Smooth muscle cell (in vitro differentiated cells): ENCODE measurements at regions not wholly inside any gene's neighbourhood (a gene's known extent, or its start where the extent isn't known, plus 50 kb on each side); places are given as distances from the start of the nearest gene placed in this dataset.

Source experiments
- DNase-seq: peaks from one replicate; lab custom pipeline; 2025; ENCODE audit not compliant: unreplicated experiment; lab: John Stamatoyannopoulos, UW
- H2AFZ ChIP-seq: fragments of 200-600 bp; sonication (generic); 2 replicates; pipeline ENCODE4 v1.6.0; 2016; ENCODE audit warnings: antibody characterized with exemption, low read depth, mild to moderate bottlenecking
- H3F3A ChIP-seq: fragments of 200-600 bp; sonication (generic); 2 replicates; pipeline ENCODE4 v1.6.0; 2017; ENCODE audit warnings: antibody characterized with exemption, low read depth
- H3K27ac ChIP-seq: fragments of 200-600 bp; sonication (generic); 2 replicates; pipeline ENCODE4 v1.5.1; 2016; ENCODE audit warnings: low read depth, mild to moderate bottlenecking
- H3K27me3 ChIP-seq: fragments of 200-600 bp; sonication (generic); 2 replicates; pipeline ENCODE4 v1.6.1; 2016; ENCODE audit warnings: low read depth, mild to moderate bottlenecking
- H3K36me3 ChIP-seq: fragments of 200-600 bp; sonication (generic); 2 replicates; pipeline ENCODE4 v1.5.1; 2016; ENCODE audit warnings: low read depth
- H3K4me1 ChIP-seq: fragments of 200-600 bp; sonication (generic); 2 replicates; pipeline ENCODE4 v1.5.1; 2016; ENCODE audit warnings: low read depth
- H3K4me2 ChIP-seq: fragments of 200-600 bp; sonication (generic); 2 replicates; pipeline ENCODE4 v1.6.0; 2016; ENCODE audit warnings: mild to moderate bottlenecking
- H3K4me3 ChIP-seq: fragments of 200-600 bp; sonication (generic); 2 replicates; pipeline ENCODE4 v1.5.1; 2016; ENCODE audit warnings: mild to moderate bottlenecking
- H3K79me2 ChIP-seq: fragments of 200-600 bp; sonication (generic); 2 replicates; pipeline ENCODE4 v1.6.0; 2016; ENCODE audit warnings: low read depth, mild to moderate bottlenecking
- H3K9ac ChIP-seq: fragments of 200-600 bp; sonication (generic); 2 replicates; pipeline ENCODE4 v1.6.0; 2016; ENCODE audit warnings: low read depth
- H3K9me3 ChIP-seq: fragments of 200-600 bp; sonication (generic); replicated peaks from 2 replicates; pipeline ENCODE4 v1.5.1; 2016; ENCODE audit warnings: low read depth
- H4K20me1 ChIP-seq: fragments of 200-600 bp; sonication (generic); 2 replicates; pipeline ENCODE4 v1.6.0; 2016; ENCODE audit warnings: low read depth
- WGBS: methylation state at CpG from one replicate; pipeline ENCODE4 v1.1.7; 2016; ENCODE audit warnings: low lambda C conversion rate; 5-methylcytosine and 5-hydroxymethylcytosine counted together
- TF ChIP-seq, protein P1 (sequence below): fragments of 200-600 bp; sonication (generic); IDR thresholded peaks from 2 replicates; pipeline ENCODE4 v1.5.1; 2017; ENCODE audit warnings: borderline replicate concordance, mild to moderate bottlenecking, antibody characterized with exemption; ENCODE audit not compliant: insufficient read depth, poor library complexity, severe bottlenecking

DNA sequence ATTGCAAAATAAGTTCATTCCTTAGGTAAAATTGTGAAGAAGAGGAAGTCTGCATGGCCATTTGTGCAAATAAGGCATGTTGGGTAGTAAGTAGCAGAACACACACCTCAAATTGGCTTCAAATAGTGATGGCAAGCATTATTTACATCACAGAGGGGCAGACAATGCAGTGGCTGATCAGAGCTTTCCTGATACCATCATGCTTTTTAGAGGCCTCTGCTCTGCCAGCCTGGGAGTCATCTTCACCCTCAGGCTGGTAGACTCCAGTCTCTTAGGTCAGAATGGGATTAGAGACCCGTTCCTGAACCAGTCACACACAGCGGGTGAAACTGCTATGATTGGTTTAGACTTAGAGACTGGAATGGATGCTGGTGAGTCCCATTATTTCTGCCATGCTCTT is 396.0 kb upstream of the MCTP2 start:
- Histone ChIP-seq H3K36me3 (no peaks in the 10 kb centered on the region), H2AFZ (no peak overlapping the region), H3K4me3 (no peak overlapping the region), H3K9me3 (no peaks in the 10 kb centered on the region), H3K4me2 (no peak overlapping the region), H4K20me1 (no peaks in the 10 kb centered on the region), H3K79me2 (no peaks in the 10 kb centered on the region), H3K27me3 (no peaks in the 10 kb centered on the region), H3F3A (peaks cover 9% of the 10 kb centered on the region), H3K4me1 (peaks cover 10% of the 10 kb centered on the region), H3K9ac (no peak overlapping the region), H3K27ac (no peak overlapping the region)
- DNase-seq = no peak
- 75% methylated on average over 2 of the region's 2 CpGs for WGBS
- TF ChIP-seq, protein P1, sequence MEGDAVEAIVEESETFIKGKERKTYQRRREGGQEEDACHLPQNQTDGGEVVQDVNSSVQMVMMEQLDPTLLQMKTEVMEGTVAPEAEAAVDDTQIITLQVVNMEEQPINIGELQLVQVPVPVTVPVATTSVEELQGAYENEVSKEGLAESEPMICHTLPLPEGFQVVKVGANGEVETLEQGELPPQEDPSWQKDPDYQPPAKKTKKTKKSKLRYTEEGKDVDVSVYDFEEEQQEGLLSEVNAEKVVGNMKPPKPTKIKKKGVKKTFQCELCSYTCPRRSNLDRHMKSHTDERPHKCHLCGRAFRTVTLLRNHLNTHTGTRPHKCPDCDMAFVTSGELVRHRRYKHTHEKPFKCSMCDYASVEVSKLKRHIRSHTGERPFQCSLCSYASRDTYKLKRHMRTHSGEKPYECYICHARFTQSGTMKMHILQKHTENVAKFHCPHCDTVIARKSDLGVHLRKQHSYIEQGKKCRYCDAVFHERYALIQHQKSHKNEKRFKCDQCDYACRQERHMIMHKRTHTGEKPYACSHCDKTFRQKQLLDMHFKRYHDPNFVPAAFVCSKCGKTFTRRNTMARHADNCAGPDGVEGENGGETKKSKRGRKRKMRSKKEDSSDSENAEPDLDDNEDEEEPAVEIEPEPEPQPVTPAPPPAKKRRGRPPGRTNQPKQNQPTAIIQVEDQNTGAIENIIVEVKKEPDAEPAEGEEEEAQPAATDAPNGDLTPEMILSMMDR = no peak

DNA sequence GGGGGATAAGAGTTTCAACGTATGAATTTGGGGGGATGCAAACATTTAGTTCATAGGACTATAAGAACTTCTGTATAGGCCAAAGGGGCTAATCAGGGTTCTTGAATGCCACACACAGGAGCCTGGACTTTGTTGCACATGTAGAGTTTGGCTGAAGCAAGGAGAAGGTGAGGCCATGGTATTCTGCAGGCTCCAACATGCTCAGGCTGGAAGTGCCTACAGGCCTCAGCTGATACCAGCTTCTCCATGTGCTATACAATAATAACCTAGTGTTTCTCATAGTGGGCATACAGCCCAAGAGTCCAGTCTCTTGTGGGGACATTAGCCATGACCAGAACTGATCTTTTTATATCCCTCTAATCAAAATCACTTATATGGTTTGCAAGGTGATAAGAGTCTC is 399.7 kb upstream of the MCTP2 start:
- DNase-seq = no peak
- whole genome bisulfite sequencing = 85% methylated on average over 1 of the region's 1 CpG
- no peaks in the 10 kb centered on the region for H3K79me2 ChIP-seq
- H3F3A ChIP-seq = peaks cover 13% of the 10 kb centered on the region
- no peak overlapping the region for H3K4me3 ChIP-seq
- no peak overlapping the region for H3K9ac ChIP-seq
- H2AFZ ChIP-seq = no peak overlapping the region
- H3K27ac ChIP-seq = no peak overlapping the region
- no peaks in the 10 kb centered on the region for H3K27me3 ChIP-seq
- no peaks in the 10 kb centered on the region for H4K20me1 ChIP-seq
- TF ChIP-seq, protein P1 = no peak
- no peaks in the 10 kb centered on the region for H3K36me3 ChIP-seq
- peaks cover 12% of the 10 kb centered on the region for H3K4me1 ChIP-seq
- H3K4me2 ChIP-seq = no peak overlapping the region
- no peaks in the 10 kb centered on the region for H3K9me3 ChIP-seq

DNA sequence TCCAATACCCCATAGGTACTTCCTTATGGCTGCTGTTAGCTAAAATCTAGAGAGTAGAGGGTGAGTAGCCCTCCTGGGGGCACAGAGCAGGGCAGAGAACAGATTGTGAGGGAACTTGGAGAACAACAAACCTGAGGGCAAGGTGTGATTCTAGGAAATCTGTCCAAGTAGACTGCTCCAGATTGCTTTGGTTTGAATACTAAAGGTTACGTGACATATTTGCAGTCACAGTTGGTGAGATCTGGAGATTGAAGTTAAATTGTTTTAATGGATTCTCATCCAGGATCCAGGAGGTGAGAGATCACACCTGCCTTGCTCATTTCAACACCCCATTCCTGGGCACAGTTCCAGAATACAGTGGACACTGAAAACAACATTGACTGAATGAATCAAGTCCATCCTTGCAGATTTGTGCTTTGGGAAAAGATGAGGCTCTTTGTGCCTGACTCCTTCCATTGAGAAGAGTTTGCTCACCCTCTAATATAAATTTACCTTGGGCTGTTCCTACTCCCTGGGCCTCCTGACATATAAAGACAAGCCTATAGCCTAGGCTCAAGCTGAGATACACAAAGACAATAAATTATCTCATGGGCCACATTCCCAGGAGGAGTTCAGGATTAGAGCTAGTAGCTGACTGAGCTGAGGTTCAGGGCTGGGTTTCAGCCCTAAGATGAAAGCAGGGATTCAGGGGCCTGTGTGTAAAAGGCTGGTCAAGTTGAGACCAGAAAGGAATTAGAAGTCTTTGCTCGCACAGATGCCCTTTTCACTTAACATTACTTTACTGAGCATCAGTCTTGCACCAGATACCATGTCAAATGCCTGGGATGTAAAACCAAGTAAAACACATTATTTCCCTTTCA is 400.9 kb upstream of the MCTP2 start:
- H4K20me1 ChIP-seq = no peaks in the 10 kb centered on the region
- H3K9me3 ChIP-seq = no peaks in the 10 kb centered on the region
- H3K4me3 ChIP-seq = no peak overlapping the region
- H3K4me1 ChIP-seq = peaks cover 12% of the 10 kb centered on the region
- no peak overlapping the region for H2AFZ ChIP-seq
- peaks cover 13% of the 10 kb centered on the region for H3F3A ChIP-seq
- WGBS = 64% methylated on average over 2 of the region's 2 CpGs
- H3K79me2 ChIP-seq = no peaks in the 10 kb centered on the region
- H3K36me3 ChIP-seq = no peaks in the 10 kb centered on the region
- DNase-seq = no peak
- peak overlapping the region; percentile 62 for H3K9ac ChIP-seq
- H3K27me3 ChIP-seq = no peaks in the 10 kb centered on the region
- H3K4me2 ChIP-seq = peak overlapping the region; percentile 60
- TF ChIP-seq, protein P1 = no peak
- H3K27ac ChIP-seq = peak overlapping the region; percentile 87
